ENCODE measurements at regions not wholly inside any gene's neighbourhood (a gene's known extent, or its start where the extent isn't known, plus 50 kb on each side); places are given as distances from the start of the nearest gene placed in this dataset.
"Not testable (repeated sequence)": the region's sequence is repeated elsewhere in the genome, so short reads cannot be mapped to it uniquely, and the experiment has no call there.

DNA sequence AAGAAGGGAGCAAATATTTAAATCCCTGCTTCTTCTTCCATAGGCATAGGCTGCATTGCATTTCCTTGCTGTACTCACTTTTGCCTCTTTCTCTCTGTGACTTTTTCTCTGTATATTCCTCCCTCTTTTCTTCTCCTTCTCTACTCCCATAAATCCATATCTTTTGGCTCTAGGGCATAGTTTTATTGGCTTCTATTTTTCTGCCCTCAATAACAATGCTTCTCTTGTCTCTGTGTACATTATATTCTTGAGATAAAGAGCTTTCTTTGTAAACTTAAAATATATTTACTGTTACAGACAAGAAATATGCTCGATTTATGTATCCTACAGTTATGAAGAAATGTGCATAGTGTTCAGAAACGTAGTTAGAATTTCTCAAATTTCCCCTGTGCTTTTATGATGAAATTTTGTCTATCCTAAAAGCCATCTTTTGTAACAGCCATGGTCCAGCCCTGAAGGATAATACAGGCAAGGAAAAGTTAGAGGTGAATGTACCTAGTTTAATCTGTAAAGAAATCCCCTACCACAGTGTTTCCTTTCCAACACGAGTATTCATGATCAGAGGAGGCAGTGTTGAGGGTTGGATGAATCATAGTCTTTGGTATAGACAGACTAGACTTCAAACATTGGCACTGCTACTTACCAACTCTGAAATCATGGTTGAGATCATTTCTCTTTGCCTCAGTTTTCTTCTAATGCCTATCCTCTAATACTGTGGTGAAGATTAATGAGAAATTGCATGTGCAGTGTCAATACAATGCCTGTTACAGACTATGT, 173.3 kb upstream of the FAR2 start:
- no peak for DNase-seq (ENCODE audit: low spot score)

DNA sequence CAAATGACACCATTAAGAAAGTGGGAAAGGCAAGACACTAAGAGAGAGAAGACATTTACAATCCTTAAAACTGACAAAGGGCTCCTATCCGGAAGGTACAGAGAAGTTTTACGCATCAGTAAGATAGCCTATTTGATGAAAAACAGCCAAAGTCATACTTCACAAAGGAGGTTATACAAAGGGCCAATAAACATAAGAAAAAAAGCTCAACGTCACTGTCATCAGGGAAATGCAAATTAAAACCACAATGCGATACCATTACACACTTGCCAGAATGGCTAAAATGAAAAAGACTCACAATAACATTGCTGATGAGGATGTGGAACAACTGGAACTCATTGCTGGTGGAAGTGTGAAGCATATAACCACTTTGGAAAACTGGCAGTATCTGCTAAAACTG, 168.6 kb upstream of the FAR2 start:
- DNase-seq (ENCODE audit: low spot score), result no peak

DNA sequence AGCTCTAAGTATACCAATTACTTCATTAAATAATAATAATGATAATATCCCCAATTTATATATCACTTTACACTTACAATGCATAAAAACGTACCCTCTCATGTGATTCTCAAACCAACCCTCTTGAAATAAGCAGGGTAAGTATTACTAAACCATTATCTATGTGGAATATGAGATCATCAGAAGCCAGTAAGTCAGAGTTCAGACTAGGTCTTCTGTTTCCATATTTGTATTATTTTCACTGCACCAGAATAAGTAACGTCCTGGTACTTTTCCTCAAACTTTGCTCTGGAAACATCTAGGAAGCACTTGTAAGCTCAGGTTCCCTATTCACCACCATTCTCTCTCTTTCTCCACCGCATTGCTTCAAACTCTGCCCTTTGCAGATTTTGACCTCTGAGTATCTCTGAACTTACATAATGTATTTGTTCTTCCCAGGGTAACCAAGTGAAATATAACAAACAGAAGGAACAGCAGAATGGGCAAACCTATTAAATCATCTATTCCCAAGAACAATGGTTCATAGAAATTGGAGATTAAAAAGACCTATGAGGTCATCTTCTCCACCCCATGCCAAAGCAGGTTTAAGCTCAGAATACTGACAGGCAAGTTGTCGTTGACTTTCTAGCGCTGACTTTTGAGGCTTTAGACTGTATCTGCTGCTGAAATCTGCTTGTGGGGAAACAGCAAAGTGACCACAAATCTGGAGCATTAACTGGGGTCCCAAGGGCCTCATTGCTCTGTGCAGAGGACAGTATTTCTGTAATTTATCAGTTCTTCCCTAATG, 161.3 kb upstream of the FAR2 start:
- peak; percentile 73 for DNase-seq (ENCODE audit: low spot score)

DNA sequence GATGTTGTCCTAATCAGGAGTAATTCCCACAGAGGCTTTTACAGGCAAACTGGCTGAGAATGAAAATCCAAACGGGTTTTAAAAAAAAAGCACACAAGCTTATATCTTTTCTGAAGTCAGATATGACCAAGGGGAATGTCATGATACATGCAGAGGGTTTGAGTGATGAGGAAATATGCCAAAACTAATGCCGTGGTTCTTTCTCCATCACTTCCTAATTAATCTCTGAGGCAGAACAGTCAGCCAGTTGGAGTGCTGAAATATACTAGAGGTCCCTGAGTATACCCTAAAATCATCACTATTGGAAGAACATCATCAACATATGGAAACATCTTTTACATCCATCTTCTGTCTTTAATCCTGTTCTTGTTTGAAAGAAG, 160.8 kb upstream of the FAR2 start:
- no peak for DNase-seq (ENCODE audit: low spot score)

DNA sequence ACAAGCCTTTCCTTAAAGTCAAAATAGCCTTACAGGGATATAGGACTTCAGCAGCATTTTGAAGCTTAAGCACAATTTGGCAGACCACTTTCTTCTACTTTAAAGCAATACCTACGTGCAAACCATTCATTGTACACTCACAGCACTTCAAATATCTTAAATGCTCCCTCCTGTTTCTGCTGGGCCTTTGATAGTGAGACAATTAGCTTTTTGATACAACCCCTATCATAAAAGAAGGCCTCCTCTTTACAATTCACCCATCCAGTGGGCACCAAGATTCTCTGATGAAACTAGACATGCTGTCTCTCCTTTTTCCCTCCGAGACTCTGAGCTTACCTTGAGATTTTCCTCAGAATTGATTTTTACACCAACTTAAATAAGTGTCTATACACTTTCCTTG, 157.5 kb upstream of the FAR2 start:
- DNase-seq (ENCODE audit: low spot score), result peak; percentile 63

DNA sequence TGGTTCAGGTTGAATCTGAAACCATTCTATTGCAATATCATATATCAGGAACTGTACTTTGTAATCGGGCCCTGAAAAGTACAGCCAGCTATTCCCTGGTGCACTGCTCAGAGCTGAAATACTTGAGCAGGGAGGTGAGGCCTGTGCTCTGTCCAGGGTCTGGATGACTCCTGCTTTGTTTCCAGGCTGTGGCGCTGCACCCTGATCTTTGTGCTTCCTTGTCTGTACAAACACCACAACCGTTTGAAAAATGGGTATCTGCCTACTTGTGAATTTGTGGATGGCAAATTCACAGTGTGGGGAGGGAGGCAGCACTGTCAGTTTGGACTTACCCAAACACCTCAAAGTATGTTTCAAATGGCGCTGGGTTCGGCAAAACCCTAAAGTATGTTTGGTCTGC, 155.4 kb upstream of the FAR2 start:
- peak; percentile 20 for DNase-seq (ENCODE audit: low spot score)

DNA sequence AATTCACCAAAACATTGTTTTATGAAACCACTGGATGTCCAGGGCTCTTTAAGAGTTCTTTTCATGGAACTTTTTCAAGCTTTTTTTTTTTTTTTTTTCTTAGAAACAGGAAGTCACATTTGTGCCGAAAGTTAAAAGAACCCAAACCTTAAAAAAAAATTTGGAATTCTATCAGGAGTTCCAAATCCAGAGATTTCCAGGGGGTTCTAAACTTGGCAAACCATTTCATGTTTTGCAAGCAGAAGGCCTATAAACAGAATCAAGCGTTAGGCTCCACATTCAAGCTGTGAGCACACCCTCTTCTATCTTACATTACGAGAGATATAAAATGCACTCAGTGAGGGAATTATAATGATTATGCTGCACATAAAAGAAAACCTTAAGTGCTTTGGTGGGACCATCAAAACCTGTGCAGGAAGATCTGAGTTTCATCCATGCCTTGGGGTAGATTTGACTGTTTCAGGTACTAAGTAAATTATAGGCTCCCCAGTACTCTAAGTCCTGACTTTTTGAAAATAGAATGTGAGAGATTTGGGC, 154.8 kb upstream of the FAR2 start:
- peak; percentile 82 for DNase-seq (ENCODE audit: low spot score)

DNA sequence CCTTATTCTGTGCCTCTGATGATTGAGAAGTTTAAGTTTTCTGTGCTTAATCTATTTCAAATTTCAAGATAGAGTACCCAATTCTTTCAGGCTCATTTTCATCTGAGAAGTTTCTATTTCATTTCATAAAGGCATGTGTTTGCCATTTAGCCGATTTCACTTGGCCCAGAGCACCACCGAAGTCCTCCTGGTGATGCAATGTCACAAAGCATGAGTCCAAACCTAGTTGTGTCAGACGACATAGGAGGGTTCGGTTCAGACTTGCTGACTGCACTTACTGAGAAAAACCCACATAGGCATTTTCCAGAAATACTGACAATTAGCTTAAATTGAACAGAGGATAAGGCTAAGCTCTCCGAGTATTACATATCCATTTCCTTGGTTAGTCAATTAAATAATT, 152.4 kb upstream of the FAR2 start:
- no peak for DNase-seq (ENCODE audit: low spot score)

DNA sequence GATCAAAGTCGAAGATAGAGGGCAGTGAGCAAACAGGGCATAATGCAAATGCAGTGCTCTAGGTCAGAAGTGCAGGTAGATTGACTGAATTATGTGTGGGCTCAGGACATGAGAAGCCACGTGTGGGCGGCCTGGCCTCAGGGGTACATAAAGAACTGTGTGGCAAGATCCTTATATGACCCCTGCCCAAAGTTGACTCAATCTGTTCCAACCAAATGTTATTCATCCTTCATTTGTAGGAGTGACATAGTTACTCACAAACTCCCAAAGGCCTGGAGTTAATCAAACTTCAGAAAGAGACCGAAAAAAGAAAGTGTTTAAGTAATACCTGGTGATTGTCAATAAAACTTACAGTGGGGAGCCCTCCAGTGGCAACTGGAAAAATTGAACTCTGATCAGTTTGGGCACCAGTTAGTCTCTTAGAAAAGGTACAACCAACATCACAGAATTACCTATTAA, 150.4 kb upstream of the FAR2 start:
- DNase-seq (ENCODE audit: low spot score), result peak; percentile 46

DNA sequence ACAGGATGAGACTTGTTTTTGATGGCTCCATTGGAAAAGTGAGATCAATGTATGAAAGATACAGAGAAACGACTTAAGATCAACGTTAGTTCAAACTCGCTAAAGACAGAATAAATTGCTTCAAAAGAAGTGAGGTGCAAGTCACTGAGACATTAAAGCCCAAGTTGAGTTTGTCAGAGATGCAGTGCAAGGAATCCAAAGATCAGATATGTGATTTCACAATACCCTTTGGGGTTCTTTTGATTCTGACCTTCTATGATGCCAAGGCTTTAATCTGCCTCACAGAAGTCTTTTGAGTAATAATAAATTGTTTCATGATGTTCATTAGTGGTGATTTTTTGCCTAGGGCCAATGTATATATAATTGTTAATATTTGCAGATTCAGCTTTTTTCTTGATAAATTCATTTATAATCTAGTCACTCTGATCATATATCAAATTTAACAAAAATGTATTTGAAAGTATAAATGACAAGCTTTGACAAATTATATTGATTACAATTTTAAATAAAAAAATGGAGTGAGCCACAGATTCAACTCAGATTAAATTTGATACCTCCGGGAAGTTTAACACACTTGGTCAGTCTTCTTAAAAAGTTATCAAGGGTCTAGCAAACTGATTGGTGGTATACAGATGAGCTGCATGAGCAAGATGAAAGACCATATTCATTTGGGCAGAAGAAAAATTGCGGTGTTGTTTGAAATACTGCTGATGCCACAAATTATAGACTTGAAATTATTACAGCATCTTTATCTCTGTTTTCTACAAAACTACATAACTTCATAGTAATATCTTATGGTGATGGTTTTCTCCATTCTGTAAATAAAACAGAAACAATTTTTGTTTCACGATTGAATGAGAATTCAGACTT, 144.8 kb upstream of the FAR2 start:
- DNase-seq (ENCODE audit: low spot score), result no peak

DNA sequence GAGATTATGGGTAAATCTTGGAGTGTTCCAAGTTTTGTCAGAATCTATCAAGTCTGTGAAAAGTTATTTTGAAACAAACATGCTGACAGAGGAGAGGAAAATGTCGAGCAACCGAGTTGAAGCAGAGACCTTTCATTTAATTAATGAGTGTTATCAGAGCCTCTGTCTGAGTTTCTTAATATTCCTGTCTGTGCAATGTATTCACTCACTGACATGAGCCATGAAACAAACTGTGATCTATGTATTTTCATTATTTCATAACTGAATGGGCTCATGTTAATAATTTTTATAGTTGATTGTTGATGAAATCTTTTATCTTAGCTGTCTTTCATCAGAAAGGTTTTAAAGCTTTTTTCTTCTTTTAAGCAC, 144.2 kb upstream of the FAR2 start:
- DNase-seq (ENCODE audit: low spot score), result no peak

DNA sequence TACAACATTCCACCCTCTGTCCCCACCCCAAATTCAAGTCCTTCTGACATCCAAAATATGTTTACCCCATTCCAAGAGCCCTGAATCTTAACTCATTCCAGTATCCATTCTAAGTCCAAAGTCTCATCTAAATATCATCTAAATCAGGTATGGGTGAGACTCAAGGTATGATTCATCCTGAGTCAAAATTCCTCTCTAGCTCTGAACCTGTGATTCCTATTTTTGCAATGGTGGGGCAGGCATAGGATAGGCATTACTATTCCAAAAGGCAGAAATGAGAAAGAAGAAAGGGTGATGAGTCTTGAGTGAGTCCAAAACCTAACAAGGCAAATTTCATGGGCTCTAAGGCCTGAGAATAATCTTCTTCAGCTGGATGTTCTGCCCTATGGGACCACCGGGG, 140.3 kb upstream of the FAR2 start:
- no peak for DNase-seq (ENCODE audit: low spot score)

DNA sequence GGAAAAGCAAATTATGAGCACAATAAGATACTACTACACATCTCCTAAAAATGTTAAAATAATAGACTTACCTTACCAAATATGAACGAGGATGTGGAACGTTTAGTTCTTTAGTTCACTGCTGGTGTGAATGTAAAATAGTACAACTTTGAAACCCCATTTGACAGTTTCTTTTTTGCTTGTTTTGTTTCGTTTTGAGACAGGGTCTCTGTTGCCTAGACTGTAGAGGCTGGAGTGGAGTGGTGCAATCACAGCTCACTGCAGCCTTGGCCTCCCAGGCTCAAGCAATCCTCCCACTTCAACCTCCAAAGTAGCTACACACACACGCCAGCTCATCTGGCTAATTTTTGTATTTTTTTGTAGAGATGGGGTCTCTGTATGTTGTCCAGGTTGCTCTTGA, 136.4 kb upstream of the FAR2 start:
- DNase-seq (ENCODE audit: low spot score), result no peak

DNA sequence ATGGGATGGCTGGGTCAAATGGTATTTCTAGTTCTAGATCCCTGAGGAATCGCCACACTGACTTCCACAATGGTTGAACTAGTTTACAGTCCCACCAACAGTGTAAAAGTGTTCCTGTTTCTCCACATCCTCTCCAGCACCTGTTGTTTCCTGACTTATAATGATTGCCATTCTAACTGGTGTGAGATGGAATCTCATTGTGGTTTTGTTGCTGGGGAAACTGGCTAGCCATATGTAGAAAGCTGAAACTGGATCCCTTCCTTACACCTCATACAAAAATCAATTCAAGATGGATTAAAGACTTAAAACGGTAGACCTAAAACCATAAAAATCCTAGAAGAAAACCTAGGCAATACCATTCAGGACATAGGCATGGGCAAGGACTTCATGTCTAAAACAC, 131.5 kb upstream of the FAR2 start:
- not testable (repeated sequence) for DNase-seq (ENCODE audit: low spot score)

DNA sequence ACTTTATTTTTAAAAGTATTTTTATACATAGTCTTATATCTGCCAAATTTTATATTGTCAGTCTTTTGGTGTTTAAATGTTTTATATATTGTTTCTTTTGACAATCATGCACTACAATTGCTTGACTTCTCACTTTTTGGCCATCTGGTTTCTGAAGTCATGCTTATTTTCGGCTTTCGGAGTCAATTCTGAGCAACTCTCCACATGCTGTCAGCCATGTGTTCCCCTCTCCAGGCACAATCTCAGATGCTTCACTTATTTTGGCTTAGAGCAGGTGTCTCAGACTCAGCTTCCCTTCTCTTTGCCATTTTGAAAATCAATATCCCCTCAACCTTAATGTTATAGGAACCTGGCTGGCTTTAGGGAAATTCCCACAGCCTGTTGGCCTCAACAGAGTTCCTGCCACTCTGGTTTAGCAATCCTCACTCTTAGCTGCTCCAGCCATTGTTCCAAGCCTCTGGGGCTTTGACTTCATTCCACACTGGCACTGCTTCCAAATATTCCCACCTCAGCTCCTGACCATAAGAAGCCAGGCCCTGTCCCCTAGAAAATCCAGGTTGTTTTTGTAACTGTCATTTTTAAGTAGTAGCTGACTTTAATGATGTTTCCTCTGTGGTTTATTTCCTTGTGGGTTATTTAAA, 125.5 kb upstream of the FAR2 start:
- no peak for DNase-seq (ENCODE audit: low spot score)

DNA sequence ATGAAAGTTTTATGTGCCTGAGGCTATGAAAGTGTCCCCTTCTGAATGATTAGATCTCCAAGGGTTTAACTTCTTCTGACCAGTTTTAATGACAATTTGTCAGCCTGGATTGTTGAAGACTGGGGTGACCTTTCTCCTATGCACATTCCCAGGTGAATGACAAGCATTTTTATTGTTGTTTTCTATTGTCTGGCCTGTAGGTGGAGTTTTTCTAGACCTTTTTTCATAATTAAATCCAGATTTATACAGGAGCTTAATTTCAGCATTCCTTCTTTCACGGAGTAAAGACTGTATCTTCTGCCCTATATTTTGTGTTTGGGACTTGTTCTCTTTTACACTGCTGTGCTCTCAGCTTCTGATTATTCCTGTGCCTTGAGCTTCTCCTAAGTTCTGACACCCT, 125.0 kb upstream of the FAR2 start:
- no peak for DNase-seq (ENCODE audit: low spot score)

DNA sequence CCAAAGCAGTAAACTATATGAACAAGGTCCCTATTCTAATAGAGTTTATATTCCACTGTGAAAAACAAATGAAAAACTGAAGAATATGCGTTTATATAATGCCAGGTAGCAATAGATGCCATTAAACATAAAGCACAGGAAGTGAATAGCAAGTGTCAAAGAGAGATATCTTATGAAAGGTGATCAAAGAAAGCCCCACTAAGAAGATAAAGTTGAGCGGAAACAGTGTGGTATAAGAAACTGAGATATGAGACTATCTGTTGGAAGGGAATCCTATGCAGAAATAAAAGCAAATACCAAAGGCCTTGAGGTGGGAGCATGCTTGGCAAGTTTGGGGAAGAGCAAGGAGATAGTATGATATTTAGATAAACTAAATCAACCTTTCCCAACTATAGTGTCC, 123.1 kb upstream of the FAR2 start:
- DNase-seq (ENCODE audit: low spot score), result no peak

DNA sequence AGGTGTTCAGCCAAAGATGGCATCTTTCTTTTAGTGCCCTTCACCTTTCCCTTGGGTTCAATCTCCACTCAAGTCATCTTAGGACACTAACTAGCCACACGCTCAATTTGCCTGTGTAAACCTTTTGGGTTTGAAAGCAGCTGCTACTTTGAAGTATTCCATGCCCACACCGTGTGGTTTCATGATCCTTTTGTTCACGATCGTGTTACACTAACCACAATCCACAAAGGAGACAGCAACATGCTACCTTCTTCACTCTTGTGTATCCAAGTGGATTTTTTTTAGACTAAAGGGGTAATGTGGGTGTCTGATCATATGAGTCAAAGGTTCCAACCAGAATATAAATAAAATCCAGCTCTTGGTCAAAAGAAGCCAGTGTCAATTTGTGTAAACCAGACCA, 122.7 kb upstream of the FAR2 start:
- no peak for DNase-seq (ENCODE audit: low spot score)

DNA sequence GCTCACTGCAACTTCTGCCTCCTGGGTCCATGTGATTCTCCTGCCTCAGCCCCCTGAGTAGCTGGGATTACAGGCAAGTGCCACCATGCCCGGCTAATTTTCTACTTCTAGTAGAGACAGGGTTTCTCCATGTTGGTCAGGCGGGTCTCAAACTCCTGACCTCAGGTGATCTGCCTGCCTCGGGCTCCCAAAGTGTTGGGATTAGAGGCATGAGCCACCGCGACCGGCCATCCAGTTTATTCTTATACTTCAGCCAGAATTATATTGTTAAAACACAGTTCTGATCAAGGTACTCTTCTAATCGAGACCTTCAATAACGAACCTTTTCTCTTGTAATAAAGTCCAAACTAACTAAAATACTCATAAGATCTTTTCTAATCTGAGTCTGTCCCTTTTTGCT, 119.6 kb upstream of the FAR2 start:
- not testable (repeated sequence) for DNase-seq (ENCODE audit: low spot score)

DNA sequence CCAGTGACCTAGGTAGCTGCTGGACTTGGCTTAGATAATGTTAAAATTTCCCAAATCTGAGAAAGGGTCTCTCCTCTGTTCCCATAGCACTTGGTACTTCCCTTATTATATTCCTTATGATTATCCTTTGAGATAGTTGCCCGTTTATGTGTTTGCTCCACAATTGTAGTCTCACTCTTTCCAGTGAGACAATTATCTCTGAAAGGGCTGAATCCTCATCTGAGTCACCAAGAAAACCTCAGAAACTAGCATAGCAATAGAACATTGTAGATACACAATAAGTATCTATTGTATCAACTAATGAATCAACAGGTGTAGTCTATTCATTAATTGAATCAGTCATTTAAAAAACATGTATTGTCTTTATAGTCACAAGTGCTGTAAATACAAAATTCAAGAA, 119.1 kb upstream of the FAR2 start:
- DNase-seq (ENCODE audit: low spot score), result no peak

DNA sequence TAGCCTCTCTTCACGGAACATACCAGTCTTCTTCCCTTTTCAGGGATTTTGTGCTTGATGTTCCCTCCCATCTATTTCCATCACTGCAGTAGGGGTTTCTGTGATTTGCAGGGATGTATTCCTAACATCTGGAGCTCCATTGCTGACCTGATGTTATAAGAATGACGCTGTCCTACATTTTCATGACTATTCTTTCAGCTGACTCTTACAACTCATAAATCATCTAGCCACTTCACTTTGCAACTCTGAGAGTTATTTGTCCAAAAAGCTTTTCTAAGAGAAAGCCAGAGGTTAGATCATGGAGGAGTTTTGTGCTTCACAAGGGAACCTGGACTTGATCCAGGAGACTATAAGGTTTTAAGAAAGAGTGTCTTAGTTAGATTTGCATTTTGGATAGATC, 116.6 kb upstream of the FAR2 start:
- peak; percentile 10 for DNase-seq (ENCODE audit: low spot score)

DNA sequence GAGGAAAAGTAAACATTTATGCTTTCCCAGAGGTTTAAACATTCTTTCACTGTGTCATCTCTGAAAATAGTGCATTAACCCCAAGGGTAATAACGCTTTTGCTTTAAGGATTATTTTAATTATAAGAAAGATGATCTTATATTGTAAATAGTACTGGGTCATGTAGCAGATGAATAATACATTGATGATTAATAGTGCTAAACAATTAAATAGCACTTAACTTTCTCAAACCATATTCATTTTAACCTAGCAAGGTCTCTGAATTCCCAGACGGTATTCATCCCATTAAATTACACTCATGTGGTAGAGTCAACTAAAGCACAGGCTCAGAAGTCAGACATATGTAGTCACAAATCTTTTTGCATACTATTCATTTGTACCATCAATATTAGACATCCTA, 115.6 kb upstream of the FAR2 start:
- DNase-seq (ENCODE audit: low spot score), result no peak

Measured in umbilical cord (tissue), 1 donor.